HG02973 (cell line): ENCODE measurements at regions not wholly inside any gene's neighbourhood (a gene's known extent, or its start where the extent isn't known, plus 50 kb on each side); places are given as distances from the start of the nearest gene placed in this dataset.
"Not testable (repeated sequence)": the region's sequence is repeated elsewhere in the genome, so short reads cannot be mapped to it uniquely, and the experiment has no call there.

Source experiments
- ATAC-seq: cut with Tn5 transposase; IDR thresholded peaks from one replicate; pipeline ENCODE4 v1.9.1; 2021; ENCODE audit warnings: moderate library complexity; ENCODE audit not compliant: unreplicated experiment

GRCh38 chr6:74333406-74333805 is 637.4 kb downstream of the CD109 start:
- ATAC-seq, result no peak

- no peak for ATAC-seq
These were observed 624.7 kb downstream of the CD109 start for GRCh38 chr6:74320715-74321114.

GRCh38 chr6:74320074-74320473 is 624.1 kb downstream of the CD109 start:
- ATAC-seq, result no peak

- no peak for ATAC-seq
These were observed 623.3 kb downstream of the CD109 start for GRCh38 chr6:74319292-74319691.

GRCh38 chr6:74318738-74319137 is 622.7 kb downstream of the CD109 start:
- ATAC-seq, result no peak

- ATAC-seq, result no peak
These were observed 616.1 kb downstream of the CD109 start for GRCh38 chr6:74312081-74312480.

GRCh38 chr6:74311431-74311830 is 615.4 kb downstream of the CD109 start:
- ATAC-seq, result no peak

- ATAC-seq, result no peak
These were observed 593.9 kb downstream of the CD109 start for GRCh38 chr6:74289884-74290283.

GRCh38 chr6:74287932-74288331 is 591.9 kb downstream of the CD109 start:
- no peak for ATAC-seq

GRCh38 chr6:74287441-74287840 is 591.4 kb downstream of the CD109 start:
- no peak for ATAC-seq

GRCh38 chr6:74284284-74284683 is 588.3 kb downstream of the CD109 start:
- ATAC-seq, result no peak

- ATAC-seq, result no peak
These were observed 587.5 kb downstream of the CD109 start for GRCh38 chr6:74283532-74283931.

GRCh38 chr6:74282143-74282689 is 586.2 kb downstream of the CD109 start:
- ATAC-seq, result no peak

- no peak for ATAC-seq
These were observed 584.2 kb downstream of the CD109 start for GRCh38 chr6:74280130-74280692.

- ATAC-seq, result no peak
These were observed 581.8 kb downstream of the CD109 start for GRCh38 chr6:74277777-74278186.

- no peak for ATAC-seq
These were observed 577.5 kb downstream of the CD109 start for GRCh38 chr6:74273541-74273940.

GRCh38 chr6:74269600-74269858 is 573.5 kb downstream of the CD109 start:
- no peak for ATAC-seq

- ATAC-seq, result no peak
These were observed 573.0 kb downstream of the CD109 start for GRCh38 chr6:74268815-74269599.

GRCh38 chr6:74259981-74260380 is 564.0 kb downstream of the CD109 start:
- no peak for ATAC-seq

GRCh38 chr6:74256781-74257180 is 560.8 kb downstream of the CD109 start:
- no peak for ATAC-seq

- ATAC-seq, result no peak
These were observed 560.4 kb downstream of the CD109 start for GRCh38 chr6:74256381-74256780.

- ATAC-seq, result not testable (repeated sequence)
These were observed 559.0 kb downstream of the CD109 start for GRCh38 chr6:74255007-74255406.

GRCh38 chr6:74254147-74254546 is 558.1 kb downstream of the CD109 start:
- ATAC-seq, result not testable (repeated sequence)
